HepG2 (cell line): ENCODE measurements at regions not wholly inside any gene's neighbourhood (a gene's known extent, or its start where the extent isn't known, plus 50 kb on each side); places are given as distances from the start of the nearest gene placed in this dataset.

Experiments used
- ATAC-seq: fragments of 200-7000 bp; cut with Tn5 transposase; 3 replicates; pipeline ENCODE4 v1.9.1; 2020; ENCODE audit warnings: mild to moderate bottlenecking, moderate library complexity
- BruUV-seq: library from RNA; stranded (reverse); fragments of 400-500 nt; replicated peaks from 2 replicates; lab custom pipeline; 2021; lab: Mats Ljungman, UMichigan
- CTCF ChIA-PET: fragments of 300-600 bp; formaldehyde crosslinking; extraction: SDS; loops from one replicate; lab custom pipeline; 2021; ENCODE audit warnings: low total read pairs, inconsistent platforms, low intra/inter-chr PET ratio; lab: Yijun Ruan, JAX
- POLR2A ChIA-PET: fragments of 350-600 bp; sonication (Branson Sonifier 250); formaldehyde crosslinking; loops from one replicate; lab custom pipeline; 2020; ENCODE audit warnings: antibody characterized with exemption, inconsistent platforms; lab: Yijun Ruan, JAX
- DNase-seq: peaks from one replicate; pipeline ENCODE4 v3.0.0-alpha.2; 2015; ENCODE audit warnings: low spot score
- FAIRE-seq: peaks from 3 replicates; lab custom pipeline; 2011; peaks lifted over from hg19 to GRCh38; lab: Jason Lieb, UNC
- H2AFZ ChIP-seq: one replicate; pipeline ENCODE4 v1.6.1; 2011; ENCODE audit warnings: low read length, inconsistent platforms
- H3K27ac ChIP-seq: fragments of 300-600 bp; 3 replicates; pipeline ENCODE4 v1.8.0; 2011; ENCODE audit warnings: mixed run types, mild to moderate bottlenecking, mixed read lengths, low read length, inconsistent platforms; ENCODE audit not compliant: insufficient read depth; ENCODE audit errors: extremely low read length
- H3K27me3 ChIP-seq, 2 experiments: fragments of 200-600 bp in 1 of 2; 2 replicates in 1 of 2; 3 replicates in 1 of 2; pipeline versions ENCODE4 v1.6.0 to v1.8.0; 2011; ENCODE audit warnings: low read length in 2 of 2, mild to moderate bottlenecking in 2 of 2, moderate library complexity in 2 of 2, inconsistent platforms in 1 of 2; ENCODE audit not compliant: insufficient read depth in 2 of 2, control insufficient read depth in 1 of 2
- H3K36me3 ChIP-seq, 2 experiments: fragments of 200-600 bp in 1 of 2; replicated peaks in 1 of 2; 2 replicates in 1 of 2; 3 replicates in 1 of 2; pipeline versions ENCODE4 v1.5.1 to v1.8.0; 2011; ENCODE audit warnings: low read length in 2 of 2, inconsistent platforms in 1 of 2; ENCODE audit not compliant: insufficient read depth in 2 of 2, control insufficient read depth in 1 of 2
- H3K4me1 ChIP-seq: 2 replicates; pipeline ENCODE4 v1.5.1; 2012; ENCODE audit warnings: low read length, inconsistent platforms; ENCODE audit not compliant: insufficient read depth
- H3K4me2 ChIP-seq: 2 replicates; pipeline ENCODE4 v1.6.0; 2011; ENCODE audit warnings: low read depth, low read length, inconsistent platforms
- H3K4me3 ChIP-seq, 3 experiments: fragments of 200-600 bp in 1 of 3; sonication (generic), shearing (Covaris generic) in 1 of 3; replicated peaks in 1 of 3; 2 replicates each; pipeline ENCODE4 v1.5.1; 2011 to 2016; ENCODE audit warnings: low read length in 3 of 3, inconsistent platforms in 2 of 3, low read depth in 2 of 3, mild to moderate bottlenecking in 2 of 3, control low read depth in 1 of 3, mixed read lengths in 1 of 3; ENCODE audit not compliant: insufficient read depth in 1 of 3
- H3K79me2 ChIP-seq: one replicate; pipeline ENCODE4 v1.6.1; 2011; ENCODE audit warnings: low read length, inconsistent platforms; ENCODE audit not compliant: insufficient read depth
- H3K9ac ChIP-seq: 2 replicates; pipeline ENCODE4 v1.6.0; 2011; ENCODE audit warnings: mild to moderate bottlenecking, low read depth, low read length, inconsistent platforms; ENCODE audit not compliant: insufficient read depth
- H3K9me3 ChIP-seq: 2 replicates; pipeline ENCODE4 v1.5.1; 2012; ENCODE audit warnings: mild to moderate bottlenecking, low read length
- H4K20me1 ChIP-seq: 2 replicates; pipeline ENCODE4 v1.6.0; 2011; ENCODE audit warnings: inconsistent platforms, mild to moderate bottlenecking, low read length, moderate library complexity; ENCODE audit not compliant: insufficient read depth
- ATF6 ChIP-seq: sonication (generic); formaldehyde crosslinking; conservative IDR thresholded peaks from 2 replicates; pipeline ENCODE4 v1.4.0; 2020; ENCODE audit warnings: missing genetic modification reagents
- GABPA ChIP-seq, 2 experiments: IDR thresholded peaks; 2 replicates each; pipeline ENCODE4 v1.6.1; 2011 to 2016; ENCODE audit warnings: low read depth in 2 of 2, low read length in 1 of 2, missing biosample characterization in 1 of 2, missing genetic modification characterization in 1 of 2
- HIVEP1 ChIP-seq: sonication (generic); formaldehyde crosslinking; IDR thresholded peaks from 2 replicates; pipeline ENCODE4 v1.4.0; 2020; ENCODE audit warnings: mild to moderate bottlenecking, missing genetic modification reagents
- MED8 ChIP-seq: sonication (generic); formaldehyde crosslinking; IDR thresholded peaks from 2 replicates; pipeline ENCODE4 v1.8.1; 2023; ENCODE audit warnings: mild to moderate bottlenecking, missing genetic modification reagents; ENCODE audit not compliant: insufficient replicate concordance
- MEIS2 ChIP-seq: sonication (generic); formaldehyde crosslinking; IDR thresholded peaks from 2 replicates; pipeline ENCODE4 v1.9.0; 2021; ENCODE audit warnings: mild to moderate bottlenecking, missing genetic modification reagents
- TERF1 ChIP-seq: sonication (generic); formaldehyde crosslinking; IDR thresholded peaks from 2 replicates; pipeline ENCODE4 v1.8.0; 2022; ENCODE audit warnings: mild to moderate bottlenecking, missing genetic modification reagents, moderate library complexity
- ZBTB39 ChIP-seq: sonication (generic); formaldehyde crosslinking; IDR thresholded peaks from 2 replicates; pipeline ENCODE4 v1.5.0; 2020; ENCODE audit warnings: missing genetic modification reagents
- ZBTB49 ChIP-seq: sonication (generic); formaldehyde crosslinking; IDR thresholded peaks from 2 replicates; pipeline ENCODE4 v1.4.0; 2020; ENCODE audit warnings: missing genetic modification reagents, borderline replicate concordance
- ZBTB8A ChIP-seq: sonication (generic); formaldehyde crosslinking; IDR thresholded peaks from 2 replicates; pipeline ENCODE4 v1.4.0; 2020; ENCODE audit warnings: mild to moderate bottlenecking, low read depth, missing genetic modification reagents, borderline replicate concordance
- ZNF879 ChIP-seq: sonication (generic); formaldehyde crosslinking; IDR thresholded peaks from 2 replicates; pipeline ENCODE4 v1.8.1; 2023; ENCODE audit warnings: missing genetic modification reagents
- in situ Hi-C: cut with HindIII; loops from 2 replicates; pipeline ENCODE4 v1.10.0; 2017; ENCODE audit warnings: low pct_unique_long_range_greater_than_20kb; ENCODE audit not compliant: extremely low pct_ligation_motif_present
- intact Hi-C: fragments of 100-400 bp; cut with micrococcal nuclease; formaldehyde crosslinking; loops from one replicate; pipeline ENCODE4 v1.10.0; 2022; ENCODE audit not compliant: unreplicated experiment

GRCh38 chr3:18199757-18200156 lies 225.4 kb downstream of the SATB1 start:
- no peaks in the 10 kb centered on the region for H3K79me2 ChIP-seq
- H4K20me1 ChIP-seq = no peaks in the 10 kb centered on the region
- in situ Hi-C loops (no loop called here), intact Hi-C loops (loop anchor here (10.0 kb wide), 1 partner anchor 1735 kb away; the partner anchor contains the start of gene EFHB)
- no peak overlapping the region for H3K4me3 ChIP-seq
- no peaks in the 10 kb centered on the region for H3K36me3 ChIP-seq
- no peaks in the 10 kb centered on the region for H3K27me3 ChIP-seq
- no peak overlapping the region for H3K9ac ChIP-seq
- no peak overlapping the region for H3K4me2 ChIP-seq
- no peak overlapping the region for H2AFZ ChIP-seq
- DNase-seq (no peak), FAIRE-seq (no peak), ATAC-seq (no peak)
- ChIA-PET POLR2A (no interaction called here), CTCF (no interaction called here)
- no TSS peak for BruUV-seq
- no peaks in the 10 kb centered on the region for H3K9me3 ChIP-seq
- H3K4me1 ChIP-seq = no peaks in the 10 kb centered on the region
- TF ChIP-seq MED8 (CRISPR knock-in tag) (no peak), TERF1 (CRISPR knock-in tag) (no peak), ZBTB49 (CRISPR knock-in tag) (no peak), ATF6 (no peak), ZBTB39 (CRISPR knock-in tag) (no peak), HIVEP1 (CRISPR knock-in tag) (no peak), MEIS2 (no peak), ZNF879 (CRISPR knock-in tag) (no peak), ZBTB8A (CRISPR knock-in tag) (no peak), GABPA (IDR thresholded peaks at IDR 0.05; ENCODE audit: low read depth, low read length) (no peak), GABPA (CRISPR knock-in tag; IDR thresholded peaks at IDR 0.05; ENCODE audit: low read depth) (no peak)
- H3K27ac ChIP-seq = no peak overlapping the region
